Erythroblast (primary cell): ENCODE measurements at regions not wholly inside any gene's neighbourhood (a gene's known extent, or its start where the extent isn't known, plus 50 kb on each side); places are given as distances from the start of the nearest gene placed in this dataset.

ENCODE experiments used
- GATA1 ChIP-seq: IDR thresholded peaks from 2 replicates; pipeline ENCODE4 v1.6.1; 2011; ENCODE audit warnings: low read depth, mild to moderate bottlenecking, control low read depth, low read length, moderate library complexity
- POLR2A ChIP-seq: IDR thresholded peaks from 2 replicates; pipeline ENCODE4 v1.6.1; 2011; ENCODE audit warnings: mild to moderate bottlenecking, low read length

DNA sequence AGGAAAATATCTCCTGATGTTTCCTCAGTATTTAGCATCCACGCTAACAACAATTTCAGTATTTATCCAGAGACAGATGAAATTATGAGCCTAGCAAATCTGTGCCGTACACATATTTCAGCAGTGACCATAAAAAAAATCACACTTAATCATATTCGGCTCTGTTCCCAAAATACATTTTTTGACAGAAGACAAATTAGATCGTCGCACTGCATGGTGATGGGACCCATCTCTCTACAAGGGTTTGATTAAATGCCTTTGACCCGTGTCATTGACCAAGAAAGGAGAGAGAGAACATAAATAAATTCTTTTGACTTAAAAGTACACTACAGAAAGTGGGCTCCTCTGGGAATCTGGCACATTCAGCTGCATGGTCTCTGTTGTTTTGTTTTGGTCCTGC is 215.3 kb upstream of the SEMA6D start:
- TF ChIP-seq POLR2A (no peak), GATA1 (no peak)
